Stimulated activated CD8-positive, alpha-beta memory T cell treated with anti-CD3 and anti-CD28 coated beads, Interleukin-12 subunit alpha, Interleukin-12 subunit beta, amount 100 ng/mL, for 24 hours (primary cell): ENCODE measurements at regions not wholly inside any gene's neighbourhood (a gene's known extent, or its start where the extent isn't known, plus 50 kb on each side); places are given as distances from the start of the nearest gene placed in this dataset.

Source experiments
- DNase-seq: peaks from one replicate; pipeline ENCODE4 v3.0.0-alpha.2; 2020; ENCODE audit errors: extremely low read depth

DNA sequence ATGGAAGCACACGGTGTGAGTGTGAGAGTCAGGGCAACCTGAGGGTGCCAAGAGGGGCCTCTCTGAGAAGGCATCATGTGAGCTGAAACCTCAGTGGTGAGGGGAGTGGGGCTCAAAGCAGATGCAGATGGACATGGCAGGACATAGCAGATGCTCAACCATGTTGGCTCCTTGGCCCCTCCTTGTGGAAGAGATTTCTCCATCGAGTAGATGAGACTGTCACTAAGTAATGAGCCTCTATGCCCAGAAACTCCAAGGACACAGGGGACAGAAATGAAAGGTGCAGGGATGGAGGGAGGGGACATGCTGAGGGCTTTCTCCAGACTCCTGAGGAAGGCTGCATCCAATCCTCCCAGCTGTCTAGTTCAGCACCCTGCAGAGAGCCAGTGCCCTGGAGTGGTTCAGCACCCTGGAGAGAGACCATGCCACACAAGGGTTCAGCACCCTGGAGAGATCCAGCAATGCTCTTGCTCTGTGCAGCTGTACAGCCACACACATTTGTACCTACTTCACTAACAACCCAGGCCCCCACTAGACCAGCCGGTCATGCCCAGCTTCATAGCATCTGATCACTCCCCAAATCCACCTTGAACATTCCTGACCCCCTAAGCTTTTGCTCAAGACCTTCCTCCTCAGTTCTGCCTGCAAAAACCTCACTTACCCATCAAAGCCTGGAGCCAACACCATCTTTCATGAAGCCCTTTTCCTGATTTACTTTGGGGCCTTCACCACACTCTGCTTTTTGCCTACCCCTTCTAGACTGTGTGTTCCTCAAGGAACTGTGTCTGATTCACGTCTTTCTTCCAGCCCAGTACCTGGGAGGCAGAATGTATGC lies 252.0 kb downstream of the CTTN start:
- DNase-seq: no peak

DNA sequence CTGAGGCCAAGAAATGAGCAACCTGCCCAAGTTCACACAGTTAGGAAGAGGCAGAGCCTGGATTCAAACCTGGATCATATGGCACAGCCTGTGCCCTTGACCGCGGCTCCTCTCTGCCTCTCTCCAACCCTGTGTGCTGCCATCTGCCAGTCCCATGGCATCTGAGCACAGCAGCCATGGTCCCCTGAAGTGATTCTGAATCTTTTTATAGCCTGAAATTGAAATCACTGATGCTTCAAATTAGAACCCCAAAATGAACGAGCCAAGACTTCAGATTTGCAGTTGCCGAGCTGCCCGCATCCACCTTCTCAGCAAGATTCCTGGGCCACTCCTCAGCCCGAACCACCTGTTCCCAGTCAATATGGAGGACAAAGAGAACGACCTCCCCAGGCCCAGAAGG lies 252.7 kb downstream of the CTTN start:
- no peak for DNase-seq

DNA sequence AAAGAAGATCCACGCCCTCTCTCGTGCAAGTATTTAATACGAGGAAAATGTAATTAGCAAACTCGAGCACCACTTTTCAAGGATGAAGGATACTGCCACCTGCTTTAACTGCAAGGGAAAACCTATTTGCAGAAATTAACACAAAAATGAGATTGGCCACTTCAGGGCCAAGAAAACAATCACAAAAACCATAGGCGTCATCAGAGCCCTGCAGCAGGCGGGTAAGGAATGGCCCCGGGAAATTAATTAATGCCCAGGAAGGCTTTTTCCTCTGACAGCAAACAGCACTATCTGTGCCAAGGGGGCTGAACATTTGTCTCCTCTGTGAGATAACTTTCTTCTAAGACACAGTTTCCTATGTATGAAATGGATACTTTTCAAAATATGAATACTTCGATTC lies 255.7 kb downstream of the CTTN start:
- no peak for DNase-seq

DNA sequence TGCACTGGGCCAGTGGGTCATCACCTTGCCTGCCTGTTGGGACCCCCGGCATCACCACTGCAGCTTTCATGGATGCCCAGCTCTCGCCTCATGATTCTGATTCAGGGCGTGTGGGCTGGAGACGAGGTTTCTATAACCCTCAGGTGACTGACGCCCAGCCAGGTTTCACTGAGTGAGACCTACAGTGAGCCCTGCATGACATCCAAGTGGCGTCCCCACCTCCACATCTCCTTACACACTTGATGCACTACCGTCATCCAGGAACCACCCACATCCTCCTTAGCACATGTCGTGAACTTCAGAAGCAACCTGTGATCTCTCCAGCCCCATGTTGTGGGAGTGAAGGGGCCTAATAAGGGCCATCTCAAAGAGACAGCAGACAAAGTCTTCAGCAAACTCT lies 257.5 kb downstream of the CTTN start:
- no peak for DNase-seq

DNA sequence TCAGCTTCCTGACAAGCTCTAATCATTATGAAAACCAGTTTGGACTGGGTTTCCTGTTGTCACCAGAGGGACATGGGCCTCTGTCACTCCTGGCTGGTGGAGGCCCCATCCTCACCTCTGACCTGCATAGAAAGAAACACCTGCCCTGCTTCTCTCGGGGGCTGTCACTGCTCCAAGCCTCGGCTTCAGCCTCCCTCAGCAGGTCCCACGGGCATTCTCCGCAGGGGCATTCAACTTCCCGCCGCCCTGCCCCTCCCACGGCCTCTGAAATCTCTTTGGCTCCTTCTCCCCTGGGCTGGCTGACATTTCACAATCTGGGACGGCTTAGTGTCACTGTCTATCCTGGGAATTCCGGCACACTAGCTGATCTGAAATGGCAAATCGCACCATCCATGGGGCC lies 257.9 kb downstream of the CTTN start:
- no peak for DNase-seq

DNA sequence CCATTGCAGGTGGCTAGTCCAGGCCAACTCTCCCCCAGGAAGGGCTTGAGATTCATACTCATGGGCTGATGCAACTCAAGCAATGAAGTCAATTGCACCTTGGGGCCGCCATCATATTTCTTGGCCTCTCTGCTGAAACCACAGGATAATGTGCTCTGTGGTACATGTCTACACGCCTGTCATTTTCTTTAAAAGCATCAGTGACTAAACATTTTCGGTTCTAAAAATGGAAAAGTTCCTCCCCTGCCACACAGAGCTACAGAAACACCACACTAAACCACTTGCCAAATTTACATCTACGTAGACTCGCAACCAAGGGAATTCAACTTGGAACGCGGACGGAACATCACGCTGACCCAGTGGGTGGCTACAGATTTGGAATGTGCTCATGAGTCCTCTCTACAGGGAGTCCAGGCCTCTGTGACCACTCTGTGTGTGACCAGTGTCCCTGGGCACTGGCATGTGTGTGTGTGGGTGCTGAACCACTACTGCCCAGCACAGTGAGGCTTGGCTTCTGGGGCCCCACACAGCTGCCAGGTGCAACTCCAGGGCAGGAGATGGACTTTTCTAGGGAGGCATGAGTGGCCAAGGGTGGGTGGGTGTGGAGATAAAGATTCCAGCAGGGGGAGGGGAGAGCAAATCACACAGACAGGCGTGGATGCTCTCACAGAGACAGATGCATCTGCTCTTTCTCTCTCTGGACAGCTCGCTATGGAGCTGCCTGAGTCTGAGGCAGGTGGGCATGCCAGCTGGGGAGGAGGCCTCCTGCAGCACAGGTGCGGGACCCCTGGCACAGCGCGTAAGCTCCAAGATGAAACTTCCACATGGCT lies 261.9 kb downstream of the CTTN start:
- no peak for DNase-seq

DNA sequence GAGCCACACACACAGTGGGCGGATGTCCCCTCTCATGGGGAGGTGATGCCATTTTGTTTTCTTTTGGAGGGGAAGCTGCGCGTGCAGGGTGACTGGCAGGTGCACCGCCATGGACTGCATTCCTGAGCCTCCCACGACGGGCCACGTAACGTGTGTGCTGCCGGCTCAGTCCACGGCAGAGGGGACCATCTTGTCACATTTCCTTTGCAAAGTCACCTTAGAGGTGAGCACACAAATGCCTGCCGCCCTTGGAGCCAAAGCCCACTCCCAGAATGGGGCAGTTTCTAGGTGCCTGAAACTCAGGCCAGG lies 262.5 kb downstream of the CTTN start:
- no peak for DNase-seq

DNA sequence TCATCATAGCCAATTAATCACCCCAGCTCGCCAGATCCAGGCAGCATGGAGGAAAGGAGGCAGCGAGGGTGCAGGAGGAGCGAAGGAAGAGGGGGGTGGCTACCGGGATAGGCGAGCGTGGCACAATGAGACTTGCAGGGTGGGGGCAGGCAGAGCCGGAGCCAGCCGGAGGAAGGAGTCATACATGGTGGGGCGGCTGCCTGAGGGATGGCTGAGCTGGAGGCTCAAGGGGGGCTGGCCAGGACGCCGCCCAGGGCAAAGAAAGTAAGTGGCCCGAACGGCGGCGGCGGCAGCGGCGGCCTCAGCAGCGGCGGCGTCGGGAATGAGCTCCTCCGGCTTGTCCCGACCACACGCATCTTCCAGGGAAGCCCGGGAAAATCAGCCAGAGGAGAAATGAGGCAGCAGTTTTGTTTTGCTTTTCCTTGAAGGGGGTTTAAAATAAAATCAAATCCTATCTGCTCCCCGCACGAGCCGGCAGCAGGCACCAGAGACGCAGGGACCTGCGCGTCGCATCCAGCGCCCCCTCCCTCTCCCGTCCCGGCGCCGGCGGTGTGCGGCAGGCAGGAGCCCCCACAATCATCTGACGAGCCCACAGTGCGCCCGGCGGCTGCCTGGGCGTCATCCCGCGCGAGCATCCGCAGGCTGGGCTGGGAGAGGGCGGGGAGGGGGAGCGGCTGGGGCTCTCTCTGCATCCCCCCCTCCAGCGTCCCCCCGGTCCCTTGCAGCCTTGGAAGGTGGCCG lies 263.6 kb downstream of the CTTN start:
- no peak for DNase-seq

DNA sequence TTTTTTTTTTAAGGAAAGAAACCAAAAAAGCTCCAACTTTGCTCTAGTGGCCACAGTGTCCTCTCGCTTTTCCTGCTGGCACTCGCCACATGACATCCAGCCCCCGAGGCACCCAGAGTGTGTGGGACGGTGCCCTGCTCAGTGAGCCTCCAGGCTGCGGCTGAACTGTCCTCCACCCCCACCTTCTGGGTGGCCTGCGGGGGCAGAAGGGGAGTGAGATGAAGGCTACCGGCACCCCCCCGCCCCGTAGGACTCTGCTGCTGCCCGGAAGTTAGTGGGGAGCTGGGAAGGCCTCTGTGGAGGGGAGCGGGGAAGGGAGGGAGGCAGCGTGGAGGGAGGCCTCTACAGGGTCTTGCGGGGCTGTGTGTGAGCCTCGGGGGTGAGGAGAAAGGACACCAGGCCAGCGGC lies 264.4 kb downstream of the CTTN start:
- DNase-seq: no peak

DNA sequence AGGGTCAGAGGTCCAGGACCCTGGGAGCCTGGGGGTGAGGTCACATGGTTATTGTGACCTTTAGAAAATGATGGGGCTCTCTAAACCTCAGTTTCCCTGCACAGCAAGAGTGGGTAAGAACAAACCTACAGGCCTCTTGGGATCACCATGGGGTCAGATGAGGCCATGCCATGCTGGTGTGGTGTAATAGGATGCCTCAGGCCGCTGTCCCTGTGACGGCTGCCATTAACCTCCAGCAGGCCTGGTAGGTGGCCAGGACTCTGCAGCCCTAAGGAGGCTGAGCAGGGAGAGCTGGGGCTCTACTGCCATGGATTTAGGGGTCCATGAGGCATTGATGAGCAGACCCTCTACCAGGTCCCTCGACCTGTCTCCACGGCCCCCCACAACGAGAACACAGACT lies 265.5 kb downstream of the CTTN start:
- no peak for DNase-seq

DNA sequence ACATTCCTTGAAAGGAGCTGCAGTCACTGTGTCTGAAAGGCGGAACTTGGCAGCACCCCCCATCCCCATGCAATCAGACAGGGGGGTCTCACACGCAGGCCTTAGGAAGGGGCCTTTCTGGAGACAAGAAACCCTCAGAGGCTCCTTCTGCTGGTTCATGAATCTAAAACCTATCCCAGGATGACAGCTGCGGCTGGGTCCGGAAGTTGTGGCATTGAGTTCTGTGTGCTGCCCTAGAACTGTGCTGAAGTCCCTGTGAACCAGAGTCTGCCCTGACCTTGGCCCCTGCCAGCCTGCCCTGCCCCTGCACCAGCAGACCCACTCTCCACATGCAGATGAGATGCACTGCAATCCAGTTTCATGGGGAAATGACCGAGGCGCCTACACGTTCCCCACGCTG lies 268.0 kb downstream of the CTTN start:
- no peak for DNase-seq

DNA sequence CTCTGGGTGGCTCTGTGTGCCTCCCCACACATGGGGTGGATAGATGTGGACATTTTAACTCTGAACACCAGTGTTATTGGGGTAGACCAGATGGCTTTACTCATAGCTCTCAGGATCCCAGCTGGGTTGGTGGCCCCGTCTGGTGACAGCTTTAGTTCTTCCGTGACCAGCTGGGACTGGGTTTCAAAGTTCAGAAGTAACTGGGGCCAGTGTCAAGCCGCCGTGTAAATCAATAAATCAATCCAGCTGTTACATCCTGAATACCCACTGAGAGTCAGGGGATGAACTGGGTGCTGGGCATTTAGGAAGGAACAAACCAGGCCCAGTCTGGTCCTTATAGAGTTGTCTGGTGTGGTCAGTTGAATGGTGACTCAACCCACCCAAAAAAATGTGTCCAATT lies 269.4 kb downstream of the CTTN start:
- no peak for DNase-seq

DNA sequence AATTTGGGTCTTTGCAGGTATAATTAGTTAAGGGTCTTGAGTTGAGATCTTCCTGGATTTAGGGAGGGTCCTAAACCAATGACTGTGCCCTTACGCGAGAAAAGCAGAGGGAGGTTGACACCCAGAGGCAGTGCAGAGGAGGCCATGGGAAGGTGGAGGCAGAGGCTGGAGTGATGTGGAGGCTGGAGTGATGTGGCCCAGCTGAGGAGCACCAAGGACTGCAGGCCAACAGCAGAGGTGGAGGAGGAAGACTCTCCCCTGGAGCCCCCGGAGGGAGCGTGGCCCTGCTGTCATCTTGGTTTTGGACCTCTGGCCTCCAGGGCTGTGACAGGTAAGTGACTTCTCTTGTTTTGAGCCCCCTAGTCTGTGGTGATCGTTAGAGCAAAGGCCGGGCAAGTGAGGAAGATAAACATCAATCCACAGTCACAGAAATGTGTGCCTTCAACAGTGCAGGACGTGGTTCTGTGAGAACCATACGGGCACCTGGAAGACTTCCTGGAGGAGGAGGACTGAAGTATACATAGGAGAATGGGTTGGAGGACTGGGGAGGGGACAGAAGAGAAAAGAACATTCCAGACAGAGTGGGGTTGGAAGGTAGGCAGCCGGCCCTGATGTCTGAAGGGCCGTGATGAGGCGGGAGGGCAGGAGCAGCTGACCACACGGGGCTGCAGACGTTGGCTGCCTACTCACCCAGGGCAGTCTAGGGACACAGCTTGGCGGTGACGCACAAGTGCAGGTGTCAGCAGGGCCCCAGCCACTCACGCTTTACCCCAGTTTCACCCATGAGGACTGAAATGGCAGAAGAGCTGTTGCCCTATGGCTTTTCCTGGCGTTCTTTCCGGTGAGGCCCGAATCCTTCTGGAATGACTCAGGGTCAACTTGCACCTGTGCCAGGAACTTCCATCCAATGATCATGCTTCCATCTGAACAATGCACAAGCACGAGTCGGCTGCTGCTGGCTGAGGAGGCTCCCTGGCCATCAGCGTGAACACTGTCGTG lies 270.2 kb downstream of the CTTN start:
- no peak for DNase-seq

DNA sequence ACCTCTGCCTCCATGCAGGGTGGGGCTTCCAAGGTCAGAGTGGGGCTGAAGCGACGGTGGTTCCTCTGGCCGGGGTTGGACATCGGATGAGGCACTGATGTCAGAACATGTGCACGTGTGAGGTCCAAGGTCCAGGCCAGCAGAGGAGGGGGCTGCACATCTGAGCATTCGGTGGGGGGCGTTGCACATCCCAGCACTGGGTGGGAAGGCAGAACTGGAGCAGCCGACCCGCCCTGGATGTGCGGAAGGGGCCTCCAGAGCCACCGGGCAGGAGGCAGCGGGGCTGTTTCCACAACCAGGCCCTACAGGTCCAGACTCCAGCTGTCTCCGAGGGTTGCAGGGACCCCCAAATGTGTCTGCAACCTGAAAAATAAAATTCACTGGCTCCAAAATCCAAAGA lies 271.0 kb downstream of the CTTN start:
- no peak for DNase-seq

DNA sequence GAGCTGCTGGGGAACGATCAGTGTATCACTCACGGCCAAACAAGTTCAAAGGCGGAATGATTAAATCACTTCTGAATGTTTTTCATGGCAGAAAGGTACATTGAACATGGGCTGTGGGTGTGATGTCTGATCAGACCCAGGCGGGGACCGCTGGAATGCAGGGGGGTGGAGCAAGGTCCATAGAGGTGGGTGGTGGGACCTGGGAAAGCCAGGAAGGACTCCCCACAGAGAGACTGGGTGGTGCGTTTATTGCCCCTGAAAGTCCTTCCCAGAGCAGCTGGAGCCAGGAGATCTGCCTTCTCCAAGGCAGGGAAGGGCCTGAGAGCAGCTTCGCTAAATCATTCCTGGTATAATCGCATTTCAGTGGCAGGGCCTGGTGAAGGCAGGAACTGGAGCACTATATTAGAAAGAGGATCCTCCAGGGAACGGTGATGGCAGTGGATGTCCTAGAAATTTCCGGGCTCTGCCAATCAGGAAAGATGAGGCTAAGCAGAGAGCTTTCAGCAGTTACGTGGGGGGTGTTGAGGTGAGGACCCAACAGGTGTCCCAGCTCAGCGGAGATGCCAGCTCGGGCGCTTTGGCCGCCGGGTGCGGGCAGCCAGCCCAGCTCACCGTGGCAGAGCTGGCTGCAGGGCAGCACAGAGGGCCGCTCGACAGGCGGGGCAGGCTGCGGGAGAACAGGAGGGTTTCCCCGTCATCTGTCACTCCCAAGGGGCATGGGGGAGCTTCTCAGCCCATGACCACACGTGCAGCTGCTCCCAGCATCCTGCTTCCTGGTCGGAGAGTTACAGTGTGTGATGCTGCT lies 271.7 kb downstream of the CTTN start:
- no peak for DNase-seq

DNA sequence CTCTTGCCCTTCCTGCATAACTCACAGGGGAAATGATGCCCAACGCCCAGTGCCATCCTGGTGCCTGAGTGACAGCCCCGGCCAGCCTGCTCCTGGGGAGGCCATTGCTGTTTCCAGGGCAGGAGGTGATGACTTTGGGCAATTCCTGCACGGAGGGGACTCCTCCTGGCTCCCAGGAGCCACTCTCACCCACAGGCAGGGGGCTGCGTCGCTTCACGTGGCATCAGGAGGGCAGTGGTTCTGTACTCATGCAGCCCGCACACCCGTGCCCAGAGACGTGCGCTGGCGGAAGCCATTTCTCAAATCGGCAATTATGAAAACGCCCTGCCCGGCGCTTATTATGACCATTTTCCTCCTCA lies 272.3 kb downstream of the CTTN start:
- no peak for DNase-seq

DNA sequence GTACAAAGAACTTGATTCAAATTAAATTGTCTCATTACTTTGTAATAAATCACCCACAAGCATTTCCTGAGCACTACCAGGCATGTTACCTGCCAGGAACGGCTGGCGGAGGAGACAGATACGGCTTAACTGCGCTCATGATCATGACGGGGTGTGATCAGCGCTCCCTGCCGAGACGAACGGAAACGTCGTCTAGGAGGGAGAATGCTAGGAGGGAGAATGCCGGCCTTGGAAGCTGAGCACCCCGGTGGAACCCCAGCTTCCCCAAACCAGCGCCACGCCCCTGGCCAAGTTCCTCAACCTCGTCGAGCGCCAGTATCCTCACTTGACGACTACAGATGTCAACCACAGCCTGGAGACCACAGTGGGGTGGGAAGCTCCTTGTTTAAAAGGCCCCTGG lies 272.8 kb downstream of the CTTN start:
- DNase-seq: no peak

DNA sequence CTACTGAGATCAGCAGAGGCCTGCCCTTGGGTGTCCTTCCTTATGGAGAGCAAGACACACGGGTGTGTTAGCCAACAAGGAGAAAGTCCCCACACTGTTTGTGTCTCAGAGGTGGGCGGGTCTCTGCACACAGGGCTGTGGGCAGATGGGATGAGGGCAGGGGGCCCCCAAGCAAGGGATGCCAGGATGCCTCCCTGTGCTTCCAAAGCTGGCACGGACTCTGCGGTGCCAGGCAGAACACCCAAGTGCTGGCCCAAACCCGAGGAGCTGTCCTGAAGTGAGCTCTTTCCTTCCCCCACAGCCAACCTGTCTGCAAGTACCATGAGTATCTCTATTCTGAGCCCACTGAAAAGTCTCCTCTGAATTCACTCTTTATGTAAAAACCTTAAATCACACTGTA lies 273.3 kb downstream of the CTTN start:
- no peak for DNase-seq

DNA sequence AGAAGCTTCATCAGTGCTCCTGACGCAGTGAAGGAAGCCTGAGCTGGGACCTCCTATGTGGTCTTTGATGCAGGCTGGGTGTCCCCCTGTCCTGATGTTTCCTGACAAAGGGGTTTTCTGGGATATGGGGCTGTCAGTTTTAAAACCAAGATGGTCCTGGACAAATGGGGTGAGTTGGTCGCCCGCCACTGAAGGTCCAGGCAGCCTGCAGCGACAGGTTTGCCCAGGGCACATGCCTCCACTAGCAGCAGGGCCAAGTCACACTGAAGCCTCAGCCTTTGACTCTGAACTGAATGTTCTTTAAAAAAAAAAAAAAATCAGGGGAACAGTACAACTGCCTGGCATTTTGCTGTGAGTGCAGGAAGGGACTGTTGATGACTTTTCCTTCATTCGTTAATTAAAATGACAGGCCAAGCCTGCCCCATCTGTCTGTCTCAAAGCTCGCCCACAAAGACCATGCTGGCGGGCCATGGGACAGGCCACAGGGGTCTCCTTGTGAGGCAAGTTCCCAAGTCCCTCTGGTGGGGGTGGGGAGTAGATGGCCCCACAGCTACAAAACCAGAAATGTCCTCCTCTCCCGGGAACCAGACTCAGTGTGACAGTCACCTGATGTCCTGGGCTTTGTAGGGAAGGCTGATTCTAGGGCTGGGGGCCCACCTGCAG lies 274.8 kb downstream of the CTTN start:
- no peak for DNase-seq

DNA sequence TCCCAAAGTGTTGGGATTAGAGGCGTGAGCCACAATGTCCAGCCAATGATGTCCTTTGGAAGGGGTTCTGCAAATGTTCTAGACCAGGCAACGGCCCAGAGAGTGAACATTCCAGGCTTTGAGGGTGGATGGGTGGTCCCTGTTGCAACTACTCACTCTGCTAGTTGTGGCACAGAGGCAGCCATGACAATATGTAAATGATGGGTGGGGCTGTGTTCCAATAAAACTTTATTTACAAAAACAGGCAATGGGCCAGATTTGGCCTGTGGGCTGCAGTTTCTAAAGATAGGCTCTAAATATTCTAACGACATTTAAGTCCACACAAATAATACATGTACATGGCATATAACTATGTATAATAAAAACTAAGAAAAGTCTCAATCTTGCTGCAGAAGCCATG lies 276.3 kb downstream of the CTTN start:
- no peak for DNase-seq
